K562 (cell line): ENCODE measurements at regions not wholly inside any gene's neighbourhood (a gene's known extent, or its start where the extent isn't known, plus 50 kb on each side); places are given as distances from the start of the nearest gene placed in this dataset.
A peak's percentile ranks its signal among the peaks of the same experiment; 100 is the strongest.

Source experiments
- ATAC-seq: fragments of 200-7000 bp; cut with Tn5 transposase; 3 replicates; pipeline ENCODE4 v1.9.1; 2020; ENCODE audit warnings: moderate library complexity
- BruUV-seq: library from RNA; stranded (reverse); fragments of 400-500 nt; replicated peaks from 2 replicates; lab custom pipeline; 2021; lab: Mats Ljungman, UMichigan
- CTCF ChIA-PET: fragments of 300-600 bp; formaldehyde crosslinking; extraction: SDS; loops from one replicate; lab custom pipeline; 2021; ENCODE audit warnings: low intra/inter-chr PET ratio; lab: Yijun Ruan, JAX
- POLR2A ChIA-PET: fragments of 300-600, 350-650 bp; sonication (Branson Sonifier 250); formaldehyde crosslinking; extraction: SDS; loops from one replicate; lab custom pipeline; 2021; ENCODE audit warnings: antibody characterized with exemption, inconsistent platforms; lab: Yijun Ruan, JAX
- DNase-seq, 4 experiments: peaks; one replicate each; pipeline versions ENCODE4 v3.0.0 to v3.0.0-alpha.2; 2011 to 2018; ENCODE audit warnings: low spot score in 3 of 4, mixed read lengths in 3 of 4; ENCODE audit errors: extremely low read depth in 1 of 4
- FAIRE-seq: peaks from 2 replicates; lab custom pipeline; 2011; peaks lifted over from hg19 to GRCh38; lab: Jason Lieb, UNC
- H2AFZ ChIP-seq: 2 replicates; pipeline ENCODE4 v1.6.0; 2011; ENCODE audit warnings: low read depth, low read length, control low read depth, inconsistent platforms
- H3K27ac ChIP-seq: fragments of 200-600 bp; 3 replicates; pipeline ENCODE4 v1.8.0; 2011; ENCODE audit warnings: low read depth, mild to moderate bottlenecking, control low read depth, inconsistent platforms, low read length, moderate library complexity, mixed read lengths; ENCODE audit errors: extremely low read depth
- H3K27me3 ChIP-seq, 2 experiments: fragments of 300-600 bp in 1 of 2; 2 replicates in 1 of 2; 3 replicates in 1 of 2; pipeline versions ENCODE4 v1.6.0 to v1.8.0; 2011; ENCODE audit warnings: inconsistent platforms in 2 of 2, low read length in 2 of 2, mild to moderate bottlenecking in 1 of 2, mixed read lengths in 1 of 2, moderate library complexity in 1 of 2; ENCODE audit not compliant: control insufficient read depth in 2 of 2, insufficient read depth in 2 of 2
- H3K36me3 ChIP-seq: fragments of 300-600 bp; 3 replicates; pipeline ENCODE4 v1.8.0; 2011; ENCODE audit warnings: mild to moderate bottlenecking, low read length, inconsistent platforms; ENCODE audit not compliant: control insufficient read depth, insufficient read depth
- H3K4me1 ChIP-seq, 2 experiments: fragments of 200-600 bp in 1 of 2; replicated peaks in 1 of 2; 2 replicates in 1 of 2; 3 replicates in 1 of 2; pipeline versions ENCODE4 v1.5.1 to v1.8.0; 2011; ENCODE audit warnings: inconsistent platforms in 2 of 2, low read length in 2 of 2, mild to moderate bottlenecking in 1 of 2, mixed read lengths in 1 of 2, moderate library complexity in 1 of 2; ENCODE audit not compliant: control insufficient read depth in 2 of 2, insufficient read depth in 2 of 2
- H3K4me2 ChIP-seq: 2 replicates; pipeline ENCODE4 v1.6.1; 2011; ENCODE audit warnings: low read length, control low read depth, inconsistent platforms, mixed read lengths; ENCODE audit not compliant: insufficient read depth
- H3K4me3 ChIP-seq: fragments of 200-600 bp; sonication (generic), shearing (Covaris generic); 2 replicates; pipeline ENCODE4 v1.5.1; 2016; ENCODE audit warnings: control low read depth, inconsistent platforms
- H3K79me2 ChIP-seq: fragments of 200-600 bp; 3 replicates; pipeline ENCODE4 v1.8.0; 2011; ENCODE audit warnings: low read length, inconsistent platforms; ENCODE audit not compliant: control insufficient read depth, insufficient read depth
- H3K9ac ChIP-seq, 2 experiments: 2 replicates each; pipeline versions ENCODE4 v1.6.0 to v1.6.1; 2011; ENCODE audit warnings: low read depth in 2 of 2, low read length in 2 of 2, control low read depth in 1 of 2, inconsistent platforms in 1 of 2, mild to moderate bottlenecking in 1 of 2, mixed read lengths in 1 of 2; ENCODE audit not compliant: insufficient read depth in 1 of 2
- H3K9me1 ChIP-seq: one replicate; pipeline ENCODE4 v1.6.0; 2011; ENCODE audit warnings: inconsistent platforms, mild to moderate bottlenecking, low read length, moderate library complexity; ENCODE audit not compliant: control insufficient read depth, insufficient read depth
- H3K9me3 ChIP-seq: replicated peaks from 2 replicates; pipeline ENCODE4 v1.5.1; 2011; ENCODE audit warnings: low read depth, low read length, inconsistent platforms; ENCODE audit not compliant: control insufficient read depth, insufficient read depth
- H4K20me1 ChIP-seq: replicated peaks from 2 replicates; pipeline ENCODE4 v1.6.1; 2011; ENCODE audit warnings: low read length, inconsistent platforms, mixed read lengths; ENCODE audit not compliant: control insufficient read depth, insufficient read depth
- CAMTA2 ChIP-seq: fragments of 250-450 bp; sonication (Bioruptor Pico); conservative IDR thresholded peaks from 2 replicates; pipeline ENCODE4 v1.5.1; 2022
- EWSR1 ChIP-seq: fragments of 450-650 bp; IDR thresholded peaks from 2 replicates; pipeline ENCODE4 v1.6.1; 2018; ENCODE audit warnings: borderline replicate concordance, mild to moderate bottlenecking, low read depth, moderate library complexity; ENCODE audit not compliant: partially characterized antibody
- HDAC6 ChIP-seq: IDR thresholded peaks from 2 replicates; pipeline ENCODE4 v1.6.1; 2012; ENCODE audit warnings: low read depth, mild to moderate bottlenecking, control low read depth, inconsistent platforms, low read length, moderate library complexity
- L3MBTL2 ChIP-seq: fragments of 450-650 bp; IDR thresholded peaks from 2 replicates; pipeline ENCODE4 v1.6.1; 2016; ENCODE audit warnings: mild to moderate bottlenecking, moderate library complexity
- MBD2 ChIP-seq: sonication (generic); IDR thresholded peaks from 2 replicates; pipeline ENCODE4 v1.6.1; 2016; ENCODE audit warnings: low read depth, borderline replicate concordance
- PPARD ChIP-seq: fragments of 250-450 bp; sonication (Bioruptor Pico); IDR thresholded peaks from 2 replicates; pipeline ENCODE4 v1.8.0; 2022; ENCODE audit warnings: inconsistent platforms, mild to moderate bottlenecking, moderate library complexity
- SMC3 ChIP-seq: conservative IDR thresholded peaks from 2 replicates; pipeline ENCODE4 v1.6.1; 2011; ENCODE audit warnings: low read depth, low read length, improper control_type of control experiment; ENCODE audit not compliant: insufficient read depth
- SNRNP70 ChIP-seq: fragments of 200-400 bp; formaldehyde crosslinking; optimal IDR thresholded peaks from 2 replicates; pipeline ENCODE3; 2017; ENCODE audit warnings: low read depth, low read length
- STAT5B ChIP-seq: fragments of 250-450 bp; sonication (Bioruptor Pico); IDR thresholded peaks from 2 replicates; pipeline ENCODE4 v1.8.0; 2021; ENCODE audit warnings: mild to moderate bottlenecking, inconsistent platforms
- ZNF133 ChIP-seq: fragments of 250-450 bp; sonication (Bioruptor Pico); IDR thresholded peaks from 2 replicates; pipeline ENCODE4 v1.4.0; 2020; ENCODE audit warnings: mild to moderate bottlenecking
- ZNF217 ChIP-seq: sonication (generic); formaldehyde crosslinking; IDR thresholded peaks from 2 replicates; pipeline ENCODE4 v1.8.0; 2022; ENCODE audit warnings: mild to moderate bottlenecking, missing genetic modification reagents
- ZNF316 ChIP-seq: fragments of 450-650 bp; IDR thresholded peaks from 2 replicates; pipeline ENCODE4 v1.6.1; 2016
- ZNF695 ChIP-seq: fragments of 450-650 bp; formaldehyde crosslinking; IDR thresholded peaks from 2 replicates; pipeline ENCODE4 v1.4.0; 2020; ENCODE audit warnings: mild to moderate bottlenecking, moderate library complexity
- ZNF79 ChIP-seq: fragments of 250-450 bp; sonication (Bioruptor Pico); IDR thresholded peaks from 2 replicates; pipeline ENCODE4 v1.4.0; 2020; ENCODE audit warnings: low read depth, mild to moderate bottlenecking, moderate library complexity
- WGBS: fragments of 100-300 bp; shearing (Covaris generic); methylation state at CpG from one replicate; pipeline ENCODE4 v1.1.6; 2016; ENCODE audit warnings: low coverage, mixed read lengths; ENCODE audit not compliant: insufficient coverage; ENCODE audit errors: missing lambda C conversion rate; 5-methylcytosine and 5-hydroxymethylcytosine counted together
- in situ Hi-C: fragments of 300-500 bp; cut with MboI; formaldehyde crosslinking; loops from 4 replicates; pipeline ENCODE4 v1.15.0; 2018; ENCODE audit warnings: inconsistent platforms, mixed read lengths
- intact Hi-C: fragments of 100-400 bp; cut with micrococcal nuclease; formaldehyde crosslinking; loops from 2 replicates; pipeline ENCODE4 v1.14.2; 2022
- TF ChIP-seq, protein P1 (sequence below): fragments of 450-650 bp; conservative IDR thresholded peaks from 2 replicates; pipeline ENCODE4 v1.6.1; 2016; ENCODE audit warnings: missing genetic modification characterization, low read depth, mild to moderate bottlenecking, control low read depth, missing compliant biosample characterization

DNA sequence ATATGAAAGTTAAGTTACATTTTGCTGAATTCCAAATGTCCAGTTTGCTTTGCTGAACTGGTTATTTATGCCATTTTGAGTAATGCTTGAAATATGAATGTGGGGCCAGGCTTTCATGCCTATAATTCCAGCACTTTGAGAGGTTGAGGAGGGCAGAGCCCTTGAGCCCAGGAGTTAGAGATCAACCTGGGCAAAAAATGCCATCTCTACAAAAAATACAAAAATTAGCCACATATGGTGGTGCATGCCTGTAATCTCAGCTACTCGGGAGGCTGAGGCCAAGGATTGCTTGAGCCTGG, 101.2 kb upstream of the ITGA6 start:
- DNase-seq = no peak
- no peaks in the 10 kb centered on the region; the same call in 1 of the 2 replicates for H3K9me3 ChIP-seq
- in situ Hi-C loops = no loop called here
- 0% methylated on average over 1 of the region's 1 CpG for WGBS
- intact Hi-C loops = no loop called here
- no peak overlapping the region for H3K27ac ChIP-seq
- no peaks in the 10 kb centered on the region for H3K36me3 ChIP-seq
- no peak overlapping the region for H3K4me3 ChIP-seq
- H2AFZ ChIP-seq = no peak overlapping the region
- H4K20me1 ChIP-seq = no peaks in the 10 kb centered on the region
- H3K27me3 ChIP-seq = peaks cover 2 to 15% of the 10 kb centered on the region in 2 experiments; a peak in 2 of 5 replicates
- no peak for ATAC-seq
- H3K79me2 ChIP-seq = no peaks in the 10 kb centered on the region
- H3K4me1 ChIP-seq = no peaks in the 10 kb centered on the region
- BruUV-seq = no TSS peak
- FAIRE-seq = no peak
- no peaks in the 10 kb centered on the region for H3K9me1 ChIP-seq
- no peak overlapping the region for H3K9ac ChIP-seq
- H3K4me2 ChIP-seq = no peak overlapping the region
- ChIA-PET POLR2A (interaction anchor here (0.6 to 1.1 kb wide), 2 partner anchors 25 to 65 kb away, joined by 3 read pairs; no protein-coding TSS in a partner anchor), CTCF (no interaction called here)
- no peak for TF ChIP-seq ZNF695 (CRISPR knock-in tag)
- no peak for TF ChIP-seq CAMTA2 (CRISPR knock-in tag)
- no peak for TF ChIP-seq ZNF133 (CRISPR knock-in tag)
- no peak for TF ChIP-seq STAT5B (CRISPR knock-in tag)
- TF ChIP-seq MBD2 = no peak

DNA sequence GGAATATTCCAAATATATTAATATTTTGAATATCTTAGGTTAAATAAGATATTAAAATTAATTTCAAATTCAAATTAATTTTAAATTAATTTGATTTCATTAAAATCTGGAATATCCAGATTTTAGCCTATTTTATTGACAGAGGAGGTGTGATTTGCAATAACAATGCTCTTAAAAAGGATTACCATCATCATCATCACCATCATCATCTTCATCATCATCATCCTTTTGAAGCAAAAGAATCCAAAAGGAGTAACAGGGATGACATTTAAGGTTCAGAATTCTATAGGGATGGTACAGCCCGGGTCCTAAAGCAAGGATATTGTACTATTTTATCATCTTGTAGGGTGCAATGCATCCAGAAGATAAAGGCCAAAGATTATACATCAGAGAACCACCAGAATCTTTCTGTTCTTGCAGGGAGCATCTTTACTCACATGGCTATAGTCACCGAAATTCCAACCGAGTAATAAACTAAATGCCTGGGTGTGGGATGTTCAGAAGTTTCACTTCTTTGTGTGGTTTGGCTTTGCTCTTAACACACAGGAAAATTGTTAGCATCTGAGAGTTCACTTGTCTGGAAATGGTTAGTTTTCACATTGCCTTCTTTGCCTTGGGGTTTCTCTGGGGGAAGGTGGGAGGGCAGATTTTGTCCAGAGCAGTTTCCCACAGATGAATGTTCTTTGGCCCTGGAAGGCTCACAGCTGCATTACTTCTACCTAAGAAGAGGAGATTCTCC, 99.1 kb upstream of the ITGA6 start:
- intact Hi-C loops = no loop called here
- BruUV-seq = no TSS peak
- in situ Hi-C loops = no loop called here
- DNase-seq (no peak), FAIRE-seq (peak; percentile 60), ATAC-seq (no peak)
- Histone ChIP-seq H3K27me3 (peaks cover 0 to 15% of the 10 kb centered on the region in 2 experiments; a peak in 2 of 5 replicates), H3K4me2 (no peak overlapping the region), H3K9me3 (no peaks in the 10 kb centered on the region), H3K79me2 (no peaks in the 10 kb centered on the region), H3K4me3 (no peak overlapping the region), H3K27ac (no peak overlapping the region), H3K36me3 (no peaks in the 10 kb centered on the region), H3K9ac (no peak overlapping the region), H2AFZ (no peak overlapping the region), H3K9me1 (no peaks in the 10 kb centered on the region), H3K4me1 (no peaks in the 10 kb centered on the region), H4K20me1 (no peaks in the 10 kb centered on the region)
- ChIA-PET POLR2A (interaction anchor here (1.2 kb wide), 1 partner anchor 40 kb away, joined by 3 read pairs; no protein-coding TSS in a partner anchor), CTCF (no interaction called here)
- 0% methylated on average over 3 of the region's 3 CpGs for WGBS
- no peak for TF ChIP-seq ZNF316
- no peak for TF ChIP-seq SNRNP70
- TF ChIP-seq SMC3 = no peak
- no peak for TF ChIP-seq EWSR1
- TF ChIP-seq HDAC6 = no peak
- TF ChIP-seq PPARD (CRISPR knock-in tag) = no peak
- no peak for TF ChIP-seq L3MBTL2
- TF ChIP-seq ZNF79 (CRISPR knock-in tag) = no peak
- TF ChIP-seq, protein P1, sequence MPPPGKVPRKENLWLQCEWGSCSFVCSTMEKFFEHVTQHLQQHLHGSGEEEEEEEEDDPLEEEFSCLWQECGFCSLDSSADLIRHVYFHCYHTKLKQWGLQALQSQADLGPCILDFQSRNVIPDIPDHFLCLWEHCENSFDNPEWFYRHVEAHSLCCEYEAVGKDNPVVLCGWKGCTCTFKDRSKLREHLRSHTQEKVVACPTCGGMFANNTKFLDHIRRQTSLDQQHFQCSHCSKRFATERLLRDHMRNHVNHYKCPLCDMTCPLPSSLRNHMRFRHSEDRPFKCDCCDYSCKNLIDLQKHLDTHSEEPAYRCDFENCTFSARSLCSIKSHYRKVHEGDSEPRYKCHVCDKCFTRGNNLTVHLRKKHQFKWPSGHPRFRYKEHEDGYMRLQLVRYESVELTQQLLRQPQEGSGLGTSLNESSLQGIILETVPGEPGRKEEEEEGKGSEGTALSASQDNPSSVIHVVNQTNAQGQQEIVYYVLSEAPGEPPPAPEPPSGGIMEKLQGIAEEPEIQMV (tag) = no peak
- TF ChIP-seq ZNF217 (CRISPR knock-in tag) = no peak
